A673 (cell line): ENCODE measurements at regions not wholly inside any gene's neighbourhood (a gene's known extent, or its start where the extent isn't known, plus 50 kb on each side); places are given as distances from the start of the nearest gene placed in this dataset.

Experiments used
- CTCF ChIP-seq: fragments of 300-800, 200-600 bp; sonication (generic); conservative IDR thresholded peaks from 2 replicates; pipeline ENCODE4 v1.5.1; 2017; ENCODE audit warnings: low read depth, mild to moderate bottlenecking, antibody characterized with exemption, low read length, moderate library complexity, mixed read lengths
- EZH2 ChIP-seq: fragments of 200-600 bp; sonication (generic); IDR thresholded peaks from 2 replicates; pipeline ENCODE4 v1.6.1; 2017; ENCODE audit warnings: borderline replicate concordance, low read depth, mild to moderate bottlenecking, mixed read lengths, antibody characterized with exemption, low read length; ENCODE audit not compliant: poor library complexity, severe bottlenecking

GRCh38 chr5:114296191-114296590 is 65.7 kb upstream of the KCNN2 start:
- no peak for TF ChIP-seq CTCF
- no peak for TF ChIP-seq EZH2
